Neural crest cell (in vitro differentiated cells): ENCODE measurements at regions not wholly inside any gene's neighbourhood (a gene's known extent, or its start where the extent isn't known, plus 50 kb on each side); places are given as distances from the start of the nearest gene placed in this dataset.

Source experiments
- DNase-seq: peaks from one replicate; pipeline ENCODE4 v3.0.0; 2021; ENCODE audit warnings: low read depth, mixed read lengths, low spot score
- H3K27ac Mint-ChIP-seq: one replicate; pipeline ENCODE4 v1.8.0; 2021; ENCODE audit warnings: mild to moderate bottlenecking, mixed read lengths; ENCODE audit not compliant: unreplicated experiment
- H3K27me3 Mint-ChIP-seq: 2 replicates; pipeline ENCODE4 v1.8.0; 2021; ENCODE audit warnings: low read depth, mild to moderate bottlenecking, mixed read lengths
- H3K36me3 Mint-ChIP-seq: 2 replicates; pipeline ENCODE4 v1.8.0; 2021; ENCODE audit warnings: low read depth, mild to moderate bottlenecking, mixed read lengths
- H3K4me1 Mint-ChIP-seq: 2 replicates; pipeline ENCODE4 v1.8.0; 2021; ENCODE audit warnings: mixed read lengths
- H3K4me3 Mint-ChIP-seq: one replicate; pipeline ENCODE4 v1.8.0; 2021; ENCODE audit warnings: mild to moderate bottlenecking, mixed read lengths
- H3K9me3 Mint-ChIP-seq: 2 replicates; pipeline ENCODE4 v1.8.0; 2021; ENCODE audit warnings: mixed read lengths
- CTCF ChIP-seq: fragments of 200-600 bp; sonication (generic); conservative IDR thresholded peaks from 2 replicates; pipeline ENCODE4 v1.5.0; 2021; ENCODE audit warnings: antibody characterized with exemption, mild to moderate bottlenecking

- no peak for TF ChIP-seq CTCF
- DNase-seq = no peak
- Mint-ChIP-seq H3K36me3 (peaks cover 3% of the 10 kb centered on the region), H3K27me3 (no peaks in the 10 kb centered on the region), H3K4me3 (no peak overlapping the region), H3K4me1 (no peaks in the 10 kb centered on the region), H3K27ac (no peak overlapping the region), H3K9me3 (no peaks in the 10 kb centered on the region)
Observed at GRCh38 chr13:80486402-80486801, 145.5 kb upstream of the SPRY2 start.

- no peak overlapping the region for H3K4me3 Mint-ChIP-seq
- TF ChIP-seq CTCF = no peak
- H3K36me3 Mint-ChIP-seq = no peaks in the 10 kb centered on the region
- no peaks in the 10 kb centered on the region for H3K4me1 Mint-ChIP-seq
- peaks cover 3% of the 10 kb centered on the region for H3K9me3 Mint-ChIP-seq
- DNase-seq = no peak
- no peaks in the 10 kb centered on the region for H3K27me3 Mint-ChIP-seq
- H3K27ac Mint-ChIP-seq = no peak overlapping the region
Observed at GRCh38 chr13:80483157-80483556, 142.2 kb upstream of the SPRY2 start.

GRCh38 chr13:80481588-80481987 is 140.7 kb upstream of the SPRY2 start:
- Mint-ChIP-seq H3K36me3 (no peaks in the 10 kb centered on the region), H3K27ac (no peak overlapping the region), H3K4me1 (peaks cover 9% of the 10 kb centered on the region), H3K9me3 (peaks cover 3% of the 10 kb centered on the region), H3K4me3 (no peak overlapping the region), H3K27me3 (no peaks in the 10 kb centered on the region)
- DNase-seq = no peak
- no peak for TF ChIP-seq CTCF

- Mint-ChIP-seq H3K36me3 (no peaks in the 10 kb centered on the region), H3K4me1 (peaks cover 9% of the 10 kb centered on the region), H3K9me3 (peaks cover 3% of the 10 kb centered on the region), H3K4me3 (no peak overlapping the region), H3K27ac (peak overlapping the region; percentile 27), H3K27me3 (no peaks in the 10 kb centered on the region)
- TF ChIP-seq CTCF = no peak
- no peak for DNase-seq
Observed at GRCh38 chr13:80477661-80478443, 136.9 kb upstream of the SPRY2 start.

GRCh38 chr13:80476953-80477352 is 136.0 kb upstream of the SPRY2 start:
- no peak overlapping the region for H3K27ac Mint-ChIP-seq
- H3K4me1 Mint-ChIP-seq = peaks cover 9% of the 10 kb centered on the region
- no peak for DNase-seq
- peaks cover 3% of the 10 kb centered on the region for H3K9me3 Mint-ChIP-seq
- H3K4me3 Mint-ChIP-seq = no peak overlapping the region
- no peak for TF ChIP-seq CTCF
- no peaks in the 10 kb centered on the region for H3K27me3 Mint-ChIP-seq
- H3K36me3 Mint-ChIP-seq = no peaks in the 10 kb centered on the region
